ENCODE measurements at regions not wholly inside any gene's neighbourhood (a gene's known extent, or its start where the extent isn't known, plus 50 kb on each side); places are given as distances from the start of the nearest gene placed in this dataset.
"Not testable (repeated sequence)": the region's sequence is repeated elsewhere in the genome, so short reads cannot be mapped to it uniquely, and the experiment has no call there.

- no peak for DNase-seq
Measured at GRCh38 chr9:82729141-82729540, 333.8 kb downstream of the RASEF start.

GRCh38 chr9:82729991-82730589 lies 332.9 kb downstream of the RASEF start:
- no peak for DNase-seq

GRCh38 chr9:82732928-82733327 lies 330.0 kb downstream of the RASEF start:
- DNase-seq: no peak

GRCh38 chr9:82736126-82736525 lies 326.8 kb downstream of the RASEF start:
- no peak for DNase-seq

GRCh38 chr9:82736701-82737100 lies 326.2 kb downstream of the RASEF start:
- no peak for DNase-seq

GRCh38 chr9:82745919-82746318 lies 317.0 kb downstream of the RASEF start:
- DNase-seq: no peak

- no peak for DNase-seq
Measured at GRCh38 chr9:82750411-82750913, 312.5 kb downstream of the RASEF start.

- DNase-seq: no peak
Measured at GRCh38 chr9:82757924-82758323, 305.0 kb downstream of the RASEF start.

GRCh38 chr9:82761027-82761426 lies 301.9 kb downstream of the RASEF start:
- DNase-seq: no peak

- no peak for DNase-seq
Measured at GRCh38 chr9:82761956-82762355, 301.0 kb downstream of the RASEF start.

- DNase-seq: no peak
Measured at GRCh38 chr9:82763656-82764055, 299.3 kb downstream of the RASEF start.

- DNase-seq: no peak
Measured at GRCh38 chr9:82764061-82764668, 298.8 kb downstream of the RASEF start.

- DNase-seq: not testable (repeated sequence)
Measured at GRCh38 chr9:82774707-82775231, 288.2 kb downstream of the RASEF start.

- DNase-seq: no peak
Measured at GRCh38 chr9:82776508-82776907, 286.4 kb downstream of the RASEF start.

GRCh38 chr9:82777366-82777765 lies 285.6 kb downstream of the RASEF start:
- no peak for DNase-seq

- DNase-seq: not testable (repeated sequence)
Measured at GRCh38 chr9:82778923-82779322, 284.0 kb downstream of the RASEF start.

GRCh38 chr9:82780017-82780416 lies 282.9 kb downstream of the RASEF start:
- DNase-seq: no peak

GRCh38 chr9:82781921-82782392 lies 281.0 kb downstream of the RASEF start:
- DNase-seq: no peak

GRCh38 chr9:82783045-82783444 lies 279.9 kb downstream of the RASEF start:
- DNase-seq: no peak

- no peak for DNase-seq
Measured at GRCh38 chr9:82784589-82784988, 278.4 kb downstream of the RASEF start.

GRCh38 chr9:82789155-82789824 lies 273.7 kb downstream of the RASEF start:
- DNase-seq: no peak

- DNase-seq: no peak
Measured at GRCh38 chr9:82790875-82791274, 272.1 kb downstream of the RASEF start.

GRCh38 chr9:82791692-82792091 lies 271.2 kb downstream of the RASEF start:
- DNase-seq: no peak

Data from skin of body (tissue), 1 donor.